Peyer's patch (tissue), 4 donors: ENCODE measurements at regions not wholly inside any gene's neighbourhood (a gene's known extent, or its start where the extent isn't known, plus 50 kb on each side); places are given as distances from the start of the nearest gene placed in this dataset.

Experiments
- POLR2A ChIP-seq, 2 donors: fragments of 450-650 bp; IDR thresholded peaks; one replicate each; pipeline ENCODE4 v1.5.1; 2017; ENCODE audit warnings: antibody characterized with exemption in 2 of 2, mild to moderate bottlenecking in 2 of 2, moderate library complexity in 2 of 2
- TF ChIP-seq, protein P1 (sequence below), 6 experiments: fragments of 450-650 bp in 4 of 6; fragments of 200-600 bp in 2 of 6; sonication (generic) in 1 of 6; IDR thresholded peaks; one replicate each; pipeline ENCODE4 v1.5.1; 2017 to 2019; ENCODE audit warnings: antibody characterized with exemption in 6 of 6, mild to moderate bottlenecking in 3 of 6, moderate library complexity in 1 of 6

DNA sequence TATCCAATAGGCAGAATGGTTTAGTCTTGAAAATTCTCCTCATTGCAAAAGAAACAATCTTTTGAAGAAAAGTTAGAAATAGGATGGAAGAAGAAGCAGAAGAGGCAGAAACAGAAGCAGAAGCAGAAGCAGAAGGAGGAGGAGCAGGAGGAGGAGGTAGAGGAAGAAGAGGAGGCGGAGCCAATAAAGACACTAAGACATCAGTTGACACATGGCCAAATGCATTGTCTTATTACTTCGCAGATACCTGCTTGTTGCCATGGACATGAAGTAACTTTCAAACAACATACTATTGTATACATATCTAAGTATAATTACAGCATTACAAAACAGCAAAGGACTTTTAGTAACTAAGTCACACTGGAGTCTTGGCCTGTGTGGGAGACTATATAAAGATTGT is 606.3 kb downstream of the METTL4 start:
- TF ChIP-seq, protein P1, sequence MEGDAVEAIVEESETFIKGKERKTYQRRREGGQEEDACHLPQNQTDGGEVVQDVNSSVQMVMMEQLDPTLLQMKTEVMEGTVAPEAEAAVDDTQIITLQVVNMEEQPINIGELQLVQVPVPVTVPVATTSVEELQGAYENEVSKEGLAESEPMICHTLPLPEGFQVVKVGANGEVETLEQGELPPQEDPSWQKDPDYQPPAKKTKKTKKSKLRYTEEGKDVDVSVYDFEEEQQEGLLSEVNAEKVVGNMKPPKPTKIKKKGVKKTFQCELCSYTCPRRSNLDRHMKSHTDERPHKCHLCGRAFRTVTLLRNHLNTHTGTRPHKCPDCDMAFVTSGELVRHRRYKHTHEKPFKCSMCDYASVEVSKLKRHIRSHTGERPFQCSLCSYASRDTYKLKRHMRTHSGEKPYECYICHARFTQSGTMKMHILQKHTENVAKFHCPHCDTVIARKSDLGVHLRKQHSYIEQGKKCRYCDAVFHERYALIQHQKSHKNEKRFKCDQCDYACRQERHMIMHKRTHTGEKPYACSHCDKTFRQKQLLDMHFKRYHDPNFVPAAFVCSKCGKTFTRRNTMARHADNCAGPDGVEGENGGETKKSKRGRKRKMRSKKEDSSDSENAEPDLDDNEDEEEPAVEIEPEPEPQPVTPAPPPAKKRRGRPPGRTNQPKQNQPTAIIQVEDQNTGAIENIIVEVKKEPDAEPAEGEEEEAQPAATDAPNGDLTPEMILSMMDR (IDR thresholded peaks at IDR 0.05), result no peak
- TF ChIP-seq POLR2A (IDR thresholded peaks at IDR 0.05), result no peak
